Neural cell (in vitro differentiated cells): ENCODE measurements at regions not wholly inside any gene's neighbourhood (a gene's known extent, or its start where the extent isn't known, plus 50 kb on each side); places are given as distances from the start of the nearest gene placed in this dataset.

Source experiments
- H2AFZ ChIP-seq: fragments of 200-600, 300-800 bp; sonication (generic), shearing (Covaris generic); 2 replicates; pipeline ENCODE4 v1.6.0; 2014; ENCODE audit warnings: low read depth, mild to moderate bottlenecking, antibody characterized with exemption, low read length, moderate library complexity
- H3F3A ChIP-seq: fragments of 200-600 bp; shearing (Covaris generic); 2 replicates; pipeline ENCODE4 v1.6.1; 2016; ENCODE audit warnings: mild to moderate bottlenecking, moderate library complexity, mixed read lengths, antibody characterized with exemption, low read length; ENCODE audit not compliant: insufficient read depth, poor library complexity, severe bottlenecking
- H3K27ac ChIP-seq: fragments of 200-600, 300-800 bp; sonication (generic), shearing (Covaris generic); 2 replicates; pipeline ENCODE4 v1.5.1; 2014; ENCODE audit warnings: mild to moderate bottlenecking, low read length, moderate library complexity
- H3K27me3 ChIP-seq: fragments of 300-800, 200-600 bp; sonication (generic), shearing (Covaris generic); 2 replicates; pipeline ENCODE4 v1.6.0; 2014; ENCODE audit warnings: mild to moderate bottlenecking, low read depth, low read length, moderate library complexity; ENCODE audit not compliant: insufficient read depth
- H3K36me3 ChIP-seq: fragments of 300-800, 200-600 bp; sonication (generic), shearing (Covaris generic); 2 replicates; pipeline ENCODE4 v1.5.1; 2014; ENCODE audit warnings: mild to moderate bottlenecking, antibody characterized with exemption, low read length, moderate library complexity; ENCODE audit not compliant: insufficient read depth
- H3K4me2 ChIP-seq: fragments of 300-800, 200-600 bp; sonication (generic), shearing (Covaris generic); 2 replicates; pipeline ENCODE4 v1.6.0; 2014; ENCODE audit warnings: mild to moderate bottlenecking, low read length
- H3K4me3 ChIP-seq: fragments of 300-800, 200-600 bp; sonication (generic), shearing (Covaris generic); 2 replicates; pipeline ENCODE4 v1.5.1; 2014; ENCODE audit warnings: mild to moderate bottlenecking, low read length, moderate library complexity
- H3K79me2 ChIP-seq: fragments of 200-600 bp; shearing (Covaris generic); replicated peaks from 2 replicates; pipeline ENCODE4 v1.6.0; 2014; ENCODE audit warnings: mild to moderate bottlenecking, low read length, moderate library complexity; ENCODE audit not compliant: insufficient read depth
- H3K9ac ChIP-seq: fragments of 300-800, 200-600 bp; sonication (generic), shearing (Covaris generic); 2 replicates; pipeline ENCODE4 v1.6.1; 2016; ENCODE audit warnings: mild to moderate bottlenecking, low read length, mixed read lengths
- H3K9me2 ChIP-seq: fragments of 200-600 bp; shearing (Covaris generic); 2 replicates; pipeline ENCODE4 v1.6.1; 2016; ENCODE audit warnings: mild to moderate bottlenecking, low read length, mixed read lengths; ENCODE audit not compliant: insufficient read depth
- H3K9me3 ChIP-seq: fragments of 200-600, 300-800 bp; sonication (generic), shearing (Covaris generic); 2 replicates; pipeline ENCODE4 v1.6.1; 2016; ENCODE audit warnings: mild to moderate bottlenecking, mixed run types, low read length, moderate library complexity, mixed read lengths
- H4K20me1 ChIP-seq: fragments of 200-600 bp; shearing (Covaris generic); 2 replicates; pipeline ENCODE4 v1.6.1; 2016; ENCODE audit warnings: mild to moderate bottlenecking, mixed run types; ENCODE audit not compliant: insufficient read depth
- EP300 ChIP-seq: fragments of 450-650 bp; conservative IDR thresholded peaks from 2 replicates; pipeline ENCODE4 v1.6.1; 2014; ENCODE audit warnings: antibody characterized with exemption, mild to moderate bottlenecking, moderate library complexity; ENCODE audit not compliant: poor library complexity, severe bottlenecking
- EZH2 ChIP-seq: fragments of 200-600, 300-800 bp; shearing (Covaris generic), sonication (generic); IDR thresholded peaks from 2 replicates; pipeline ENCODE4 v1.6.1; 2014; ENCODE audit warnings: antibody characterized with exemption, low read length, borderline replicate concordance, mild to moderate bottlenecking; ENCODE audit not compliant: insufficient read depth, poor library complexity, severe bottlenecking
- MXI1 ChIP-seq: fragments of 450-650 bp; conservative IDR thresholded peaks from 2 replicates; pipeline ENCODE4 v1.6.1; 2014; ENCODE audit warnings: antibody characterized with exemption, mild to moderate bottlenecking; ENCODE audit not compliant: poor library complexity, severe bottlenecking
- POLR2AphosphoS5 ChIP-seq: IDR thresholded peaks from 2 replicates; pipeline ENCODE4 v1.6.1; 2012
- RAD21 ChIP-seq: fragments of 450-650 bp; conservative IDR thresholded peaks from 2 replicates; pipeline ENCODE4 v1.6.1; 2014; ENCODE audit warnings: antibody characterized with exemption, mild to moderate bottlenecking, moderate library complexity
- SMC3 ChIP-seq: fragments of 450-650 bp; conservative IDR thresholded peaks from 2 replicates; pipeline ENCODE4 v1.6.1; 2014; ENCODE audit warnings: antibody characterized with exemption, mild to moderate bottlenecking, moderate library complexity; ENCODE audit not compliant: poor library complexity
- TAF1 ChIP-seq: IDR thresholded peaks from 2 replicates; pipeline ENCODE4 v1.6.1; 2012; ENCODE audit warnings: low read depth
- TF ChIP-seq, protein P1 (sequence below): IDR thresholded peaks from 2 replicates; pipeline ENCODE4 v1.6.1; 2012; ENCODE audit warnings: borderline replicate concordance
- TF ChIP-seq, protein P2 (sequence below): fragments of 450-650 bp; IDR thresholded peaks from 2 replicates; pipeline ENCODE4 v1.5.1; 2014; ENCODE audit warnings: antibody characterized with exemption, mild to moderate bottlenecking, moderate library complexity; ENCODE audit not compliant: poor library complexity, severe bottlenecking

DNA sequence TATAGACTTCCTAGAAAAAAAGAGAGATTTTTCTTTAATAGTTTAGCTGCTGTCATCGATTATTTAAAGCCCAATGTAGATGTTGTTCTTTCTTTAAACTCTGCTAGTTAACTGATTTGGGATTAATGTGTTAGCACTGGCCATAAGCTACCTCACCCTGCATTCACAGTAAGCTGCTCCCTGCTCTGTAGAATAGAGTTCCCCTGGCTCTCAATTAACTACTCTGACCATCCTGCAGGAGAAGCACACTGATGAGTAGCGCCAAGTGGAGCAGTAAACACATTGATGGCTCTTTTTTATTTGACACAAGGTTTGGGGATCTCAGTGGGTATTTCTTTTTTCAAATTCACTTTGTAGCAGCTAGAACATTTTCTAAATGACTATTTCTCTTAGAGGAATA is 807.9 kb upstream of the ZNF608 start:
- Histone ChIP-seq H3K9me2 (no peaks in the 10 kb centered on the region), H3K27me3 (no peaks in the 10 kb centered on the region), H3F3A (no peaks in the 10 kb centered on the region), H4K20me1 (no peaks in the 10 kb centered on the region), H2AFZ (no peak overlapping the region), H3K36me3 (no peaks in the 10 kb centered on the region), H3K79me2 (no peaks in the 10 kb centered on the region), H3K27ac (no peak overlapping the region), H3K9me3 (no peaks in the 10 kb centered on the region), H3K9ac (no peak overlapping the region), H3K4me3 (no peak overlapping the region), H3K4me2 (no peak overlapping the region)
- TF ChIP-seq TAF1: no peak
- TF ChIP-seq RAD21: no peak
- no peak for TF ChIP-seq POLR2AphosphoS5
- TF ChIP-seq EP300: no peak
- TF ChIP-seq SMC3: no peak
- no peak for TF ChIP-seq EZH2

DNA sequence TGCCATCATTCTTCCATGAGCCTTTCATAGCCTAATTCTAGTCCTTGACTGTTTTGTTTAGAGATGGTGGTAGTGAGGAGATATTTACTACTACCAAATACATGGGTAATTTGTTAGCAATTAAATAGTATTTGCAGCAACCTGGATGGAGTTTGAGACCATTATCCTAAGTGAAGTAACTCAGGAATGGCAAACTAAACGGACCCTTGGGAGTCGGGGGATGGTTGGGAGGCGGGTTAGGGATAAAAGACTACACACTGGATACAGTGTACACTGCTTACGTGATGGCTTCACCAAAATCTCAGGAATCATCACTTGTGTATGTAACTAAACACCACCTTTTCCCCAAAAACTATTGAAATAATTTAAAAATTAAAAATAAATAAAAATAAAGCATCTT is 809.2 kb upstream of the ZNF608 start:
- H3K4me2 ChIP-seq: no peak overlapping the region
- H3K4me3 ChIP-seq: no peak overlapping the region
- H2AFZ ChIP-seq: no peak overlapping the region
- no peaks in the 10 kb centered on the region for H3K36me3 ChIP-seq
- H4K20me1 ChIP-seq: no peaks in the 10 kb centered on the region
- no peaks in the 10 kb centered on the region for H3K9me2 ChIP-seq
- no peak overlapping the region for H3K27ac ChIP-seq
- H3K9ac ChIP-seq: no peak overlapping the region
- H3K9me3 ChIP-seq: no peaks in the 10 kb centered on the region
- TF ChIP-seq, protein P1, sequence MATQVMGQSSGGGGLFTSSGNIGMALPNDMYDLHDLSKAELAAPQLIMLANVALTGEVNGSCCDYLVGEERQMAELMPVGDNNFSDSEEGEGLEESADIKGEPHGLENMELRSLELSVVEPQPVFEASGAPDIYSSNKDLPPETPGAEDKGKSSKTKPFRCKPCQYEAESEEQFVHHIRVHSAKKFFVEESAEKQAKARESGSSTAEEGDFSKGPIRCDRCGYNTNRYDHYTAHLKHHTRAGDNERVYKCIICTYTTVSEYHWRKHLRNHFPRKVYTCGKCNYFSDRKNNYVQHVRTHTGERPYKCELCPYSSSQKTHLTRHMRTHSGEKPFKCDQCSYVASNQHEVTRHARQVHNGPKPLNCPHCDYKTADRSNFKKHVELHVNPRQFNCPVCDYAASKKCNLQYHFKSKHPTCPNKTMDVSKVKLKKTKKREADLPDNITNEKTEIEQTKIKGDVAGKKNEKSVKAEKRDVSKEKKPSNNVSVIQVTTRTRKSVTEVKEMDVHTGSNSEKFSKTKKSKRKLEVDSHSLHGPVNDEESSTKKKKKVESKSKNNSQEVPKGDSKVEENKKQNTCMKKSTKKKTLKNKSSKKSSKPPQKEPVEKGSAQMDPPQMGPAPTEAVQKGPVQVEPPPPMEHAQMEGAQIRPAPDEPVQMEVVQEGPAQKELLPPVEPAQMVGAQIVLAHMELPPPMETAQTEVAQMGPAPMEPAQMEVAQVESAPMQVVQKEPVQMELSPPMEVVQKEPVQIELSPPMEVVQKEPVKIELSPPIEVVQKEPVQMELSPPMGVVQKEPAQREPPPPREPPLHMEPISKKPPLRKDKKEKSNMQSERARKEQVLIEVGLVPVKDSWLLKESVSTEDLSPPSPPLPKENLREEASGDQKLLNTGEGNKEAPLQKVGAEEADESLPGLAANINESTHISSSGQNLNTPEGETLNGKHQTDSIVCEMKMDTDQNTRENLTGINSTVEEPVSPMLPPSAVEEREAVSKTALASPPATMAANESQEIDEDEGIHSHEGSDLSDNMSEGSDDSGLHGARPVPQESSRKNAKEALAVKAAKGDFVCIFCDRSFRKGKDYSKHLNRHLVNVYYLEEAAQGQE: no peak
- TF ChIP-seq, protein P2, sequence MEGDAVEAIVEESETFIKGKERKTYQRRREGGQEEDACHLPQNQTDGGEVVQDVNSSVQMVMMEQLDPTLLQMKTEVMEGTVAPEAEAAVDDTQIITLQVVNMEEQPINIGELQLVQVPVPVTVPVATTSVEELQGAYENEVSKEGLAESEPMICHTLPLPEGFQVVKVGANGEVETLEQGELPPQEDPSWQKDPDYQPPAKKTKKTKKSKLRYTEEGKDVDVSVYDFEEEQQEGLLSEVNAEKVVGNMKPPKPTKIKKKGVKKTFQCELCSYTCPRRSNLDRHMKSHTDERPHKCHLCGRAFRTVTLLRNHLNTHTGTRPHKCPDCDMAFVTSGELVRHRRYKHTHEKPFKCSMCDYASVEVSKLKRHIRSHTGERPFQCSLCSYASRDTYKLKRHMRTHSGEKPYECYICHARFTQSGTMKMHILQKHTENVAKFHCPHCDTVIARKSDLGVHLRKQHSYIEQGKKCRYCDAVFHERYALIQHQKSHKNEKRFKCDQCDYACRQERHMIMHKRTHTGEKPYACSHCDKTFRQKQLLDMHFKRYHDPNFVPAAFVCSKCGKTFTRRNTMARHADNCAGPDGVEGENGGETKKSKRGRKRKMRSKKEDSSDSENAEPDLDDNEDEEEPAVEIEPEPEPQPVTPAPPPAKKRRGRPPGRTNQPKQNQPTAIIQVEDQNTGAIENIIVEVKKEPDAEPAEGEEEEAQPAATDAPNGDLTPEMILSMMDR: no peak
- TF ChIP-seq EZH2: no peak
- H3K79me2 ChIP-seq: no peaks in the 10 kb centered on the region
- no peaks in the 10 kb centered on the region for H3F3A ChIP-seq
- no peaks in the 10 kb centered on the region for H3K27me3 ChIP-seq

DNA sequence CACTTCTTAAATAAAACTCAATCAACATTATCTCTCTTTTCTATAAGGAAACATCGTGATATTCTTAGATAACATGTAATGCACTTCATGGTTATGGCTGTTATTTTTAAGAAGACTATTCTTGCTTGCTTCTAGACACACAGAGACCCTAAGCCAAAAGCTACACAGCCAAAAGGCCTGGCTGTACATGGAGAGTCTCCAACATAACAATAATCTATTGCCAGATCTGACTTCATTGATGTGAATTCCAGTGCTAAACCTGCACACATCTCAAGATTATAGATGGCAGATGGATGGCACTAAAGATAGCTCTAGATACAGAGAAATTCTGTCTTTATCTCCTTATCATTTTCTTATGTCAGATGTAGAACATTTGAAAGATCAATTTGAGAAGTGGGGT is 811.6 kb upstream of the ZNF608 start:
- H3K4me2 ChIP-seq: no peak overlapping the region
- TF ChIP-seq, protein P2: no peak
- no peak for TF ChIP-seq TAF1
- TF ChIP-seq EP300: no peak
- no peak for TF ChIP-seq RAD21
- TF ChIP-seq SMC3: no peak
- TF ChIP-seq, protein P1: no peak
- TF ChIP-seq POLR2AphosphoS5: no peak
- TF ChIP-seq EZH2: no peak
- no peak for TF ChIP-seq MXI1
- no peak overlapping the region for H3K4me3 ChIP-seq
- H3K9me3 ChIP-seq: no peaks in the 10 kb centered on the region
- no peak overlapping the region for H3K27ac ChIP-seq
- no peak overlapping the region for H2AFZ ChIP-seq
- no peaks in the 10 kb centered on the region for H3K9me2 ChIP-seq
- no peaks in the 10 kb centered on the region for H3F3A ChIP-seq
- H4K20me1 ChIP-seq: no peaks in the 10 kb centered on the region
- H3K27me3 ChIP-seq: no peaks in the 10 kb centered on the region
- H3K79me2 ChIP-seq: no peaks in the 10 kb centered on the region
- H3K36me3 ChIP-seq: no peaks in the 10 kb centered on the region
- H3K9ac ChIP-seq: no peak overlapping the region
